ENCODE measurements at regions not wholly inside any gene's neighbourhood (a gene's known extent, or its start where the extent isn't known, plus 50 kb on each side); places are given as distances from the start of the nearest gene placed in this dataset.

GRCh38 chr7:91559947-91560346 lies 295.7 kb downstream of the FZD1 start:
- ChIA-PET POLR2A (no interaction called here), SMC1A (ENCODE audit: uncharacterized antibody, unreplicated experiment) (no interaction called here), CTCF (no interaction called here), RAD21 (ENCODE audit: unreplicated experiment) (no interaction called here)
- Histone ChIP-seq H3K27me3 (replicated peaks in 1 of 2; ENCODE audit: control insufficient read depth in 2 of 2, insufficient read depth in 2 of 2, low read length in 1 of 2) (no peaks in the 10 kb centered on the region), H3K4me3 (no peak overlapping the region), H4K20me1 (ENCODE audit: control insufficient read depth, insufficient read depth) (no peaks in the 10 kb centered on the region), H3K27ac (ENCODE audit: control insufficient read depth, insufficient read depth) (no peak overlapping the region), H3K9me3 (replicated peaks; ENCODE audit: control insufficient read depth, insufficient read depth, low read length) (no peaks in the 10 kb centered on the region), H3K36me3 (ENCODE audit: control insufficient read depth in 2 of 2, insufficient read depth in 2 of 2, low read length in 1 of 2) (no peaks in the 10 kb centered on the region), H3K79me2 (ENCODE audit: control insufficient read depth, insufficient read depth, low read length) (no peaks in the 10 kb centered on the region), H2AFZ (ENCODE audit: control insufficient read depth, low read depth, low read length) (no peak overlapping the region), H3K4me2 (ENCODE audit: control insufficient read depth, insufficient read depth) (no peak overlapping the region), H3K4me1 (ENCODE audit: control insufficient read depth, insufficient read depth, low read length) (peaks cover 4% of the 10 kb centered on the region; the same call in 1 of the 2 replicates), H3K9ac (ENCODE audit: control insufficient read depth, insufficient read depth, low read length) (no peak overlapping the region)
- no peak for DNase-seq (ENCODE audit: low read depth, low spot score)
- intact Hi-C loops (cut with micrococcal nuclease; ENCODE audit: unreplicated experiment) (no loop called here), in situ Hi-C loops (cut with MboI) (no loop called here)
- no peak for FAIRE-seq
- ATAC-seq: no peak
- no TSS peak for BruUV-seq (replicated peaks)
- TF ChIP-seq IKZF2 (IDR thresholded peaks at IDR 0.05): no peak
- no peak for TF ChIP-seq USF2 (IDR thresholded peaks at IDR 0.05; ENCODE audit: borderline replicate concordance, low read depth, low read length)
- no peak for TF ChIP-seq USF1 (IDR thresholded peaks at IDR 0.05; ENCODE audit: borderline replicate concordance, extremely low read length, insufficient read depth, low read depth, low read length)
- 30% methylated on average over 2 of the region's 2 CpGs for WGBS (ENCODE audit: insufficient coverage, insufficient replicate concordance, low lambda C conversion rate, missing lambda C conversion rate)

- H3K36me3 ChIP-seq (ENCODE audit: control insufficient read depth in 2 of 2, insufficient read depth in 2 of 2, low read length in 1 of 2): no peaks in the 10 kb centered on the region
- no peak overlapping the region for H2AFZ ChIP-seq (ENCODE audit: control insufficient read depth, low read depth, low read length)
- BruUV-seq (replicated peaks): no TSS peak
- ATAC-seq: no peak
- H3K79me2 ChIP-seq (ENCODE audit: control insufficient read depth, insufficient read depth, low read length): no peaks in the 10 kb centered on the region
- no peak for DNase-seq (ENCODE audit: low read depth, low spot score)
- H4K20me1 ChIP-seq (ENCODE audit: control insufficient read depth, insufficient read depth): no peaks in the 10 kb centered on the region
- FAIRE-seq: no peak
- no peak overlapping the region for H3K27ac ChIP-seq (ENCODE audit: control insufficient read depth, insufficient read depth)
- ChIA-PET POLR2A (no interaction called here), SMC1A (ENCODE audit: uncharacterized antibody, unreplicated experiment) (no interaction called here), CTCF (no interaction called here), RAD21 (ENCODE audit: unreplicated experiment) (no interaction called here)
- intact Hi-C loops (cut with micrococcal nuclease; ENCODE audit: unreplicated experiment): no loop called here
- no peak overlapping the region for H3K9ac ChIP-seq (ENCODE audit: control insufficient read depth, insufficient read depth, low read length)
- H3K4me3 ChIP-seq: no peak overlapping the region
- peaks cover 0 to 1% of the 10 kb centered on the region in 2 experiments; a peak in 1 of 4 replicates for H3K27me3 ChIP-seq (replicated peaks in 1 of 2; ENCODE audit: control insufficient read depth in 2 of 2, insufficient read depth in 2 of 2, low read length in 1 of 2)
- H3K4me1 ChIP-seq (ENCODE audit: control insufficient read depth, insufficient read depth, low read length): no peaks in the 10 kb centered on the region
- 73% methylated on average over 1 of the region's 1 CpG for WGBS (ENCODE audit: insufficient coverage, insufficient replicate concordance, low lambda C conversion rate, missing lambda C conversion rate)
- H3K9me3 ChIP-seq (replicated peaks; ENCODE audit: control insufficient read depth, insufficient read depth, low read length): no peaks in the 10 kb centered on the region
- in situ Hi-C loops (cut with MboI): no loop called here
- no peak overlapping the region for H3K4me2 ChIP-seq (ENCODE audit: control insufficient read depth, insufficient read depth)
- no peak for TF ChIP-seq CHD4 (IDR thresholded peaks at IDR 0.05)
- no peak for TF ChIP-seq ZBTB33 (IDR thresholded peaks at IDR 0.05)
- no peak for TF ChIP-seq PAX8 (IDR thresholded peaks at IDR 0.05)
- no peak for TF ChIP-seq MXI1 (IDR thresholded peaks at IDR 0.05; ENCODE audit: low read depth, low read length)
- TF ChIP-seq BMI1 (IDR thresholded peaks at IDR 0.05; ENCODE audit: borderline replicate concordance): no peak
- no peak for TF ChIP-seq TCF3 (IDR thresholded peaks at IDR 0.05; ENCODE audit: borderline replicate concordance, insufficient read depth, low read depth, low read length)
- TF ChIP-seq ATF7 (IDR thresholded peaks at IDR 0.05; ENCODE audit: low read depth): no peak
- TF ChIP-seq MEF2B (IDR thresholded peaks at IDR 0.05; ENCODE audit: partially characterized antibody, poor library complexity, severe bottlenecking): no peak
- TF ChIP-seq IRF5 (IDR thresholded peaks at IDR 0.05; ENCODE audit: borderline replicate concordance): no peak
- TF ChIP-seq ZZZ3 (IDR thresholded peaks at IDR 0.05; ENCODE audit: control insufficient read depth, insufficient read length, low read depth): no peak
- no peak for TF ChIP-seq RB1 (IDR thresholded peaks at IDR 0.05; ENCODE audit: borderline replicate concordance)
These were observed 299.9 kb downstream of the FZD1 start for GRCh38 chr7:91564101-91564500.
